DND-41 (cell line): ENCODE measurements at regions not wholly inside any gene's neighbourhood (a gene's known extent, or its start where the extent isn't known, plus 50 kb on each side); places are given as distances from the start of the nearest gene placed in this dataset.

Source experiments
- ATAC-seq: fragments of 200-7000 bp; cut with Tn5 transposase; 3 replicates; pipeline ENCODE4 v1.9.1; 2021; ENCODE audit warnings: low read depth; ENCODE audit not compliant: insufficient read depth
- DNase-seq: peaks from one replicate; pipeline ENCODE4 v3.0.0-alpha.2; 2020
- H2AFZ ChIP-seq: 2 replicates; pipeline ENCODE4 v1.6.0; 2012; ENCODE audit warnings: low read depth, low read length
- H3K27ac ChIP-seq: 2 replicates; pipeline ENCODE4 v1.5.1; 2012; ENCODE audit warnings: low read length, inconsistent platforms
- H3K27me3 ChIP-seq: fragments of 200-600 bp; sonication (generic); 2 replicates; pipeline ENCODE4 v1.6.0; 2012; ENCODE audit warnings: low read length, mild to moderate bottlenecking, inconsistent platforms; ENCODE audit not compliant: insufficient read depth, poor library complexity
- H3K36me3 ChIP-seq: 2 replicates; pipeline ENCODE4 v1.5.1; 2012; ENCODE audit warnings: low read length, inconsistent platforms; ENCODE audit not compliant: insufficient read depth
- H3K4me1 ChIP-seq: 2 replicates; pipeline ENCODE4 v1.5.1; 2012; ENCODE audit warnings: mild to moderate bottlenecking, low read length; ENCODE audit not compliant: insufficient read depth
- H3K4me2 ChIP-seq: 2 replicates; pipeline ENCODE4 v1.6.0; 2012; ENCODE audit warnings: mild to moderate bottlenecking, moderate library complexity, low read length, inconsistent platforms; ENCODE audit not compliant: insufficient read depth
- H3K4me3 ChIP-seq, 2 experiments: fragments of 200-600 bp in 1 of 2; shearing (Covaris generic) in 1 of 2; 2 replicates each; pipeline ENCODE4 v1.5.1; 2012 to 2016; ENCODE audit warnings: inconsistent platforms in 2 of 2, low read length in 2 of 2, mild to moderate bottlenecking in 2 of 2, low read depth in 1 of 2, moderate library complexity in 1 of 2
- H3K79me2 ChIP-seq: 2 replicates; pipeline ENCODE4 v1.6.0; 2012; ENCODE audit warnings: low read length, inconsistent platforms; ENCODE audit not compliant: insufficient read depth
- H3K9ac ChIP-seq: 2 replicates; pipeline ENCODE4 v1.6.0; 2012; ENCODE audit warnings: low read depth, mild to moderate bottlenecking, inconsistent platforms, low read length, moderate library complexity
- H3K9me3 ChIP-seq: 2 replicates; pipeline ENCODE4 v1.5.1; 2012; ENCODE audit warnings: low read length, moderate library complexity, mild to moderate bottlenecking, inconsistent platforms; ENCODE audit not compliant: insufficient read depth, severe bottlenecking
- H4K20me1 ChIP-seq: 2 replicates; pipeline ENCODE4 v1.6.0; 2012; ENCODE audit warnings: low read length; ENCODE audit not compliant: insufficient read depth
- EZH2 ChIP-seq: IDR thresholded peaks from 3 replicates; pipeline ENCODE4 v1.6.1; 2012; ENCODE audit warnings: borderline replicate concordance, low read depth, mild to moderate bottlenecking, moderate library complexity, low read length, inconsistent platforms; ENCODE audit not compliant: severe bottlenecking
- TF ChIP-seq, protein P1 (sequence below): IDR thresholded peaks from 2 replicates; pipeline ENCODE4 v1.5.1; 2012; ENCODE audit warnings: borderline replicate concordance, low read length, moderate library complexity, mild to moderate bottlenecking; ENCODE audit not compliant: poor library complexity, severe bottlenecking; ENCODE audit errors: extremely low read depth

DNA sequence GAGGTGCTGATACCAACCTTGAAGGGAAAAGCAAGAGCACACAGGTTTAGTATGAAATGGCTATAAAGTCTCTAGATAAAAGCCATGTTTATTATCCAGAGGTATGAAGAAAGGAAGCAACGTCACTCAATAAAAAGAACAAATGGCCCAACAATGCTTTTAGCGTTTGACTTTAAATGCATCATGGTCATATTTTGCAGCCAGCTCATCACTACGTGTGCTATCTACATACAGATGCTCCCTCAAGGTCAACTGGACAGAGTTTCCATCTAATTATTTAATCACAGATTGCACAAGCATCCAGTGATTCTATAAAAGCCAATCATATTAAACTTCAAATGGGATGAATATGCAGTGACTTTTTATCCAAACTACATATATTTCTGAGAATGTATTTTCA lies 127.6 kb upstream of the SYNDIG1 start:
- H3K36me3 ChIP-seq: no peaks in the 10 kb centered on the region
- no peak overlapping the region for H2AFZ ChIP-seq
- DNase-seq: no peak
- H3K4me1 ChIP-seq: peaks cover 13% of the 10 kb centered on the region
- H3K4me2 ChIP-seq: no peak overlapping the region
- H3K79me2 ChIP-seq: no peaks in the 10 kb centered on the region
- H3K4me3 ChIP-seq: no peak overlapping the region
- H3K27ac ChIP-seq: no peak overlapping the region
- no peaks in the 10 kb centered on the region for H4K20me1 ChIP-seq
- TF ChIP-seq, protein P1, sequence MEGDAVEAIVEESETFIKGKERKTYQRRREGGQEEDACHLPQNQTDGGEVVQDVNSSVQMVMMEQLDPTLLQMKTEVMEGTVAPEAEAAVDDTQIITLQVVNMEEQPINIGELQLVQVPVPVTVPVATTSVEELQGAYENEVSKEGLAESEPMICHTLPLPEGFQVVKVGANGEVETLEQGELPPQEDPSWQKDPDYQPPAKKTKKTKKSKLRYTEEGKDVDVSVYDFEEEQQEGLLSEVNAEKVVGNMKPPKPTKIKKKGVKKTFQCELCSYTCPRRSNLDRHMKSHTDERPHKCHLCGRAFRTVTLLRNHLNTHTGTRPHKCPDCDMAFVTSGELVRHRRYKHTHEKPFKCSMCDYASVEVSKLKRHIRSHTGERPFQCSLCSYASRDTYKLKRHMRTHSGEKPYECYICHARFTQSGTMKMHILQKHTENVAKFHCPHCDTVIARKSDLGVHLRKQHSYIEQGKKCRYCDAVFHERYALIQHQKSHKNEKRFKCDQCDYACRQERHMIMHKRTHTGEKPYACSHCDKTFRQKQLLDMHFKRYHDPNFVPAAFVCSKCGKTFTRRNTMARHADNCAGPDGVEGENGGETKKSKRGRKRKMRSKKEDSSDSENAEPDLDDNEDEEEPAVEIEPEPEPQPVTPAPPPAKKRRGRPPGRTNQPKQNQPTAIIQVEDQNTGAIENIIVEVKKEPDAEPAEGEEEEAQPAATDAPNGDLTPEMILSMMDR: no peak
- no peak for TF ChIP-seq EZH2
- H3K9ac ChIP-seq: no peak overlapping the region
- H3K27me3 ChIP-seq: no peaks in the 10 kb centered on the region
- no peak for ATAC-seq
- H3K9me3 ChIP-seq: no peaks in the 10 kb centered on the region

DNA sequence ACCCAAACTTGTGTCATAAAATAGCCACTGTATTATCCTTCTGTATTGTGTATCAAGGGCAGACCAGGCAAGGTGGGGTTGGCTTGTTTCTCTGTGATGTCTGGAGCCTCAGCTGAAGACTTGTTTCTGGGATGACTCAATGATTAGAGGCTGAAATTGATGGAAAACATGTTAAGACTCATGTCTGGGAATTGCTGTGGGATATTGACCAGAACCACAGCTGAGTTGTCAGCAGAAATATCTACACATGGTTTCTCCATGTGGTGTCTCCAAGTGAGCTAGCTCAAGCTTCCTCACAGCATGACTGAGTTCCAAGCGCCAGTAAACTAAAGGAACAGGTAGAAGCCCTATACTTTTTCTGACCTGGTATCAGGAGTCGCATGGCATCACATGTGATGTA lies 128.5 kb upstream of the SYNDIG1 start:
- Histone ChIP-seq H3K9me3 (no peaks in the 10 kb centered on the region), H3K27me3 (no peaks in the 10 kb centered on the region), H3K4me1 (peaks cover 14% of the 10 kb centered on the region), H3K36me3 (no peaks in the 10 kb centered on the region), H3K4me3 (no peak overlapping the region), H3K4me2 (no peak overlapping the region), H2AFZ (no peak overlapping the region), H3K27ac (no peak overlapping the region), H3K79me2 (no peaks in the 10 kb centered on the region), H4K20me1 (no peaks in the 10 kb centered on the region), H3K9ac (no peak overlapping the region)
- no peak for TF ChIP-seq EZH2
- TF ChIP-seq, protein P1: no peak
- DNase-seq (no peak), ATAC-seq (no peak)

DNA sequence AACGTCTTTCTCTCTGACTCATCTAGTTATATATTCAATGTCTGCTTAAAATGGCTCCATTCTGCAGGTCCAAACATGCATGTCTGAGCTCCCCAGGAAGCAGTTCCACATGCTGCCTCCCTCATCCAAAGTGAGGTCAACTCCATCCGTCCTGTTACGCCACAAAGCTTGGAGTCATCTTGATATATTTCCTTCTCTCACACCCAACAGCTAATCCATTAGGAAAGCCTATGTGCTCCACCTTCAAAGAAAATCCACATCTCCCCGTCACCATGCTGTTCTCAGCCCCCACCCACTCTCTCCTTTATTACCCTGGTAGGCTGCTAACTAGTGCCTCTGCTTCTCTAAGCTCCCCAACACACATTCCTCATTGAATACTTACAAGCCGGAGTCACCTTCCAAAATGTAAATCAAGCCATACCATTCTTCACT lies 130.2 kb upstream of the SYNDIG1 start:
- no peak for TF ChIP-seq EZH2
- TF ChIP-seq, protein P1: no peak
- H3K4me1 ChIP-seq: peaks cover 14% of the 10 kb centered on the region
- H3K9ac ChIP-seq: no peak overlapping the region
- H3K79me2 ChIP-seq: no peaks in the 10 kb centered on the region
- H4K20me1 ChIP-seq: no peaks in the 10 kb centered on the region
- no peaks in the 10 kb centered on the region for H3K27me3 ChIP-seq
- peak overlapping the region; percentile 6; the same call in 1 of the 2 replicates for H2AFZ ChIP-seq
- no peaks in the 10 kb centered on the region for H3K9me3 ChIP-seq
- DNase-seq (no peak), ATAC-seq (no peak)
- H3K36me3 ChIP-seq: no peaks in the 10 kb centered on the region
- H3K4me2 ChIP-seq: no peak overlapping the region
- no peak overlapping the region for H3K4me3 ChIP-seq
- H3K27ac ChIP-seq: no peak overlapping the region

DNA sequence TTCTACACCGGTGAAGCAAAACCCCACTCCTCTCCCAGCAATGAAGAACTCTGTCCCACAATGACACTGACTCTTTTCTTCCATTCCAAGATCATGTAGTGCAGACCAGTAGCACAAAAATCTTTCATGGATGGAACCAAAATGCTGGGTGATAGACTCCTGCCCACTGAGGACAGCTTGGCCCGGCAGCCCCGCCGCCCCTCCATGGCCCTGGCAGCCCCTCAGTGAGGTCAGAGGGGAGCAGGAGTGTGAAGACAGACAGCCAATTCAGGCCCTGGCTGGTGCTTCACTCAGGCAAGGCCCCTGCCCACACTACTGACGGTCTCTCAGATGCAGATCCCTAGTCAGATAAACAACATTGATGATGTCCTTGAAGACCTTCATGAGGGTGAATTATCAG lies 131.9 kb upstream of the SYNDIG1 start:
- no peaks in the 10 kb centered on the region for H3K9me3 ChIP-seq
- H3K79me2 ChIP-seq: no peaks in the 10 kb centered on the region
- ATAC-seq (peak; percentile 25; the same call in 2 of the 3 replicates), DNase-seq (no peak)
- H3K36me3 ChIP-seq: no peaks in the 10 kb centered on the region
- peaks cover 14% of the 10 kb centered on the region for H3K4me1 ChIP-seq
- H3K4me2 ChIP-seq: no peak overlapping the region
- no peak overlapping the region for H3K4me3 ChIP-seq
- no peak overlapping the region for H2AFZ ChIP-seq
- TF ChIP-seq, protein P1: no peak
- TF ChIP-seq EZH2: no peak
- H3K9ac ChIP-seq: no peak overlapping the region
- no peaks in the 10 kb centered on the region for H4K20me1 ChIP-seq
- peak overlapping the region; percentile 40 for H3K27ac ChIP-seq
- no peaks in the 10 kb centered on the region for H3K27me3 ChIP-seq
